GM19238 (cell line): ENCODE measurements at regions not wholly inside any gene's neighbourhood (a gene's known extent, or its start where the extent isn't known, plus 50 kb on each side); places are given as distances from the start of the nearest gene placed in this dataset.

ENCODE experiments used
- DNase-seq: peaks from one replicate; pipeline ENCODE4 v3.0.0; 2011; ENCODE audit warnings: low spot score; ENCODE audit not compliant: insufficient read length

DNA sequence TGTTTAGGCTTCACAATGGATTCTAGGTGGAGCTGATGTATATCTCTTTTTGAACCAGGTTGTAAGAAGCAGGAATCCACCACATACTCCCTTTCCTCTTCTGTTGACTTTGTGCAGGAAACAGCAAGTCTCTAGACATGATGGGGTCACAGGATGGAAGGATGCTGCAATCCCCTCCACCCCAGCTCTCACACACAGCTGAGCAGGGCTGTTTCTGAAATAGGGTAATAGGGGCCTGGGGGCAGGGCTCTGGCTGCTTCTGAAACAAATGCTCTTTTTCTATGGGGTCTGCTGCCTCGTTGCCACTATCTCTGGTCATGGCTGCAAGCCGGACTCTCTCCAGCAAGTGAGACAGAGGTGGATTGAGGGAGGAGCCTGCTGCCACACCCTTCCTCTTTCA, 148.9 kb downstream of the SOX11 start:
- no peak for DNase-seq

DNA sequence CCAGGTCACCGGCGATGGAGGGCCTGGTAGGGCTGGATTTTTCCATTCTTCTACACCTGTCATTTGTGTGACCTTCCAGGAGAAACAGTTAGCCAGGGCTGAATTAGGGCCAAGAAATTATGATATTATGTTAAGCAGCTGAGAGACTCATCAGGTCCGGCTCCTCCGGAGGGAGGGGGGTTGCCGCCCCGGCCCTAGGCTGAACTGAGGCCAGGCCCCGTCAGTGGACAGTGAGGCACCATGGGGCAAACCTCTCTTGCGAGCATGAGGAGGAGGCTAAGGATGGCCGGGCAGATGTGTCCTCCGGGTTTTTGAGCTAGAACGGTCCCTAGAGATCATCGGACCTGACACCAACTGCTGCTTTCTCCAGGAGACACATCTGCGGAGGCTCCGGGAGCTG, 150.1 kb downstream of the SOX11 start:
- no peak for DNase-seq

DNA sequence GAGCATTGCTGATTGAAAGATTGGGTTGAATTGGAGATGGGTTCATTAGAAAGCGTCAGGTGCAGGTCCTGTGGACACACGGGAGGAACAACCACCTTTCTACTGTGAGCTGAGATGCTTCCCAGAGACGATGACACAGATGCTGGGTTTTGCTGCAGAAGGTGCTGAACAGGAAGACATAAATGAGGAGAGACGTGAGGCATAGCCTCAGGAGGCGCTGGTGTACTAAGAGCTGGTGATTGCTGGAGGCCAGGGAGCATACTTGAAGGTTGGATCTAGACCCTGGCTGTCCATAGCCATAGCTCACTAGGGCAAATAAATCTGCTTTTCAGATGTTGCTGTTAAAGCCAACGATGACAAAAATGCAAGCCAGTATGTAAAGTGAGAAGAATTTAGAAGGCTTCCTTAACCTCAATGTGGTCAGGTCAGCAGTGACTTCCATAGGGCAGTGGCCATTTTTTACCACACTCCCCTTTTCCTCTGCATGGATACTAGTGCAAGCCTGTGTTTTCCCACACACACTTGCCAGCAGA, 153.7 kb downstream of the SOX11 start:
- DNase-seq = no peak

DNA sequence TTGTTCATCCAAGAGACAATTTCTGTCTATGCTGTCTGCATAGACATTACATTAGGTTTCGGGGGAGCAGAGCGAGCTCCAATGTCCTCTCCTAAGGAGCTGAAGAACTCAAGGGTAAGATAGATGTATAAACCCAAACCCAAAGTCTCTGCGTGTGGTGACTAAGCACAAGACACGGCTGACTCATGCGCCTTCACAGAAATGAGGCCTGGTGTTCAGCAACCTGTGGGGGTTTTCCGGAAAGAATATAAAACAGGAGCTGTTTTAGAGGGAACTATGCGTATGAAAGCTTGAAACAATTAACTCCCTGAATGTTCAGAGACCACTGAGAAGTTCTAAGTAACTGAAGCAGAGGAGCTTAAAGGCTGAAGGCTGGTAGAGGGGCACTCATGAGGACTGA, 154.7 kb downstream of the SOX11 start:
- no peak for DNase-seq

DNA sequence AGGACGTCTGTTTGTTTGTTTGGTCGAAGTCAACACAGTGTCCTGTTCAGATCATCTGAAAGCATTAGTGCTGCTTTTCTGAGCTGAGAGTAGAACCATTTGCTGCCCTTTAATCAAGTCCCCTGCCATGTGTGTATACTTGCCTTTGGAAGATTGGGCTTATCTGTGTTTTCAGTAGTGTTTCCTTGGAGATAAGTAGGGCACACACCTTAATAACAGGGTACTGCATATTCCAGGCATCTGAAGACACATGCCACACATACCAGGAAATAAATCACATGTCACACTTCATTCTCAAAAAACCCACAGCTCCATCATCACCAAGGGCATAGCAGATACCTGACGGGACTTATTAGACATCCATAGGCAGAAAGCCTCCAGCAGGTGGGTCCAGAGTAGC, 157.4 kb downstream of the SOX11 start:
- DNase-seq = no peak

DNA sequence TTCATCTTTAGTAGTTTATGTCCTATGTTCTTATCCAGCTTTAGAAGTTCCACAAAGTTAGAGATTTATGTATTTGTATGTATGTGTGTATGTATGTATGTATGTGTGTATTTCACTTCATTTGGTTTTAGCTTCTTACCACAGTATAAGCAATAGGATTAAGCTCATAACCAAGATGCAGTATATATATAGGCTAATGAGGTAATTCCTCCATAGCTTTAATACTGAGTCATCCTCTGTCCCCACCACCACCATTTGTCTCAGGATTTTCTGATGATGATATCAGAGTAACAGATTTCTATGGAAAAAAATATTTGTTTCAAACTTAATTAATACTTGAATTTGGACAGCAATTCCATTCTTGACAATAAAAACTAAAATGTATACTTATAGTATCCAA, 159.2 kb downstream of the SOX11 start:
- DNase-seq = no peak

DNA sequence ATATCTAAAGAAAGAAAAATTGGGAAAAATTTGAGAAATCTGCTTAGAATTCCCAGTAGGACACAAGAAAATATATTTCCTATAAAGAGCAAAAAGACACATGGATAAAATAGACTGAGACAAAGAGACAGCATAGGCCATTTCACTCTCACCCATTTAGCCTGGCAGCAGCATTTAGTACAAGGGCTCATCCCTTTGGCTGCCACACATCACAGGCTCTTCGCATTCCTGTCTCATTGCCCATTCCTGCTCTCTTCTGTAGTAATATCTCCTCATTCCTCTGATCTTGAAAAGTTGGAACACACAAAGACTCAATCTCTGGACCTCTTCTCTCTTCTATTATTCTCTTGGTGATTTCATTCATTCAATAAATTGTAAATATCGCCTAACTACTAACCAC, 162.6 kb downstream of the SOX11 start:
- DNase-seq = no peak

DNA sequence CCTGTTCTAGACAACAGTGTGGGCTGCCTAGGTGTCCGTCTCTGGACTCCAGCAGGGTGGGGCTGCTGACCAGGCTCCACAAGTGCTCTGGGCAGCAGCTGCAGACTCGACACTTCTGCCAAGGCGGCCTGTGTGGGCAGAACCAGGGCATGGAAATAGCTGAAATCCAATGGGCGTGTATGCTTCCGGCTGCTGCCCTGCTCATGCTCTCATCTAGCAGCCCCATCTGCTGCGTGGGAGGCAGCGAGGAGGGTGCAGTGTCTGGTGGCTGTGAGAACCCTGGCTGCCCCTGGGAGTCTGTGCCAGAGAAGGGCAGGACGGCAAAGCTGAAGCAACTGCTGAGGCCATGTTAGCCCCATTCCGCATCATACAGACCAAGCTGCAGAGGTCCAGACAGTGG, 174.9 kb downstream of the SOX11 start:
- no peak for DNase-seq

DNA sequence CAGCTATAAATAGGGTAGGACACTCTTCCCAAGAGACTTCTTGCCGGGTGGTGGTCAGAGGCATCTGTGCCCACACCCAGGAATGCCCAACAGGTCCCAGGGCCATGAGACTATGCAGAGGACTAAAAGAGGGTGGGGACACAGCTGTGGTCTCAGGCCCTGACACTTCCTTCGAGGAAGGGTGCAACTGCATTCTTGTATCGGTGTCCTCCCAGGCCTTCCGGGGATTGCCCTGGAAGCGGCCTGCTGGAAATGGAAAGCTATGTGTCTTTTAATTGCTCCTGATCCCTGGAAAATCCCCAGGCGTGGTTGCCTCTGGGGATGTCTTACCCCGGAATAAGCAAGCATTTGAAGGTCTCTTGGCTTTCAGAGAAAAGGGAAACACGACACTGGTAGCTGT, 176.7 kb downstream of the SOX11 start:
- no peak for DNase-seq

DNA sequence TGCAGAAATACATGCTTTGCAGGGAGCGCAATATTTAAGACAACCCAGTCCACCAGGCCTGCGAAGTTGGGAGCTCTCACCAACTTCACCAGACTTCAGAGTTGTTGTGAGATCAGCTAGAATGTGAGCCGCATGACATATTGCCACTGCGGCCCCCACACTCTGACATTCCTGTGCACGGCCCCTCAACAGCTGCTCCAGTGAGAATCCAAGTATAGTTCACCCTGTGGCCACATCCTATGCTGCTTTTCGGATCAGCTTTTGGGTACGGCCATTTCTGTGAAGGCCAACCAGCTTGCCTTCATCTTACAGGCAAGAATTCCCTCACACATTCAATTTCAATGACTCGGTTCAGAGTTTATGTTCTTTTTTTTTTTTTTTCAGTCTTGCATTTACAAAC, 177.8 kb downstream of the SOX11 start:
- DNase-seq = no peak

DNA sequence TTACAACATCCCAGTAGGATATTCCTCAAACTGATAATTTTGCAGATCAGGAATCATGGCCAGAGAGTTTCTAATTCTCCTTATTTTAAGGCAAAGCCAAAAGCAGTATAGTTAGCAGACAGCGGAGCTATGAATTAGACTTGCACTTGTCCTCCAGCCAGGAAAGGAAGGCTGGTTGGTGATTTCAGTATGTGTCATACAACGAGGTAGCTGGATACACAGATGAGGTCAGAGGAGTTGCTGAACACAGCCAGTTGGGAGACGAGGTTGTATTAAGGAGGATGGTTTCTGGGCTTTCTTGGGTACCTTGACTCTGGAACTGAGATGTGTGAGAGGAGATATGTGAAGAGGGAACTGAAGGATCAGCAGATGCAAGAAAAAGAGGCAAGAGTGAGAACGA, 185.2 kb downstream of the SOX11 start:
- DNase-seq = no peak

DNA sequence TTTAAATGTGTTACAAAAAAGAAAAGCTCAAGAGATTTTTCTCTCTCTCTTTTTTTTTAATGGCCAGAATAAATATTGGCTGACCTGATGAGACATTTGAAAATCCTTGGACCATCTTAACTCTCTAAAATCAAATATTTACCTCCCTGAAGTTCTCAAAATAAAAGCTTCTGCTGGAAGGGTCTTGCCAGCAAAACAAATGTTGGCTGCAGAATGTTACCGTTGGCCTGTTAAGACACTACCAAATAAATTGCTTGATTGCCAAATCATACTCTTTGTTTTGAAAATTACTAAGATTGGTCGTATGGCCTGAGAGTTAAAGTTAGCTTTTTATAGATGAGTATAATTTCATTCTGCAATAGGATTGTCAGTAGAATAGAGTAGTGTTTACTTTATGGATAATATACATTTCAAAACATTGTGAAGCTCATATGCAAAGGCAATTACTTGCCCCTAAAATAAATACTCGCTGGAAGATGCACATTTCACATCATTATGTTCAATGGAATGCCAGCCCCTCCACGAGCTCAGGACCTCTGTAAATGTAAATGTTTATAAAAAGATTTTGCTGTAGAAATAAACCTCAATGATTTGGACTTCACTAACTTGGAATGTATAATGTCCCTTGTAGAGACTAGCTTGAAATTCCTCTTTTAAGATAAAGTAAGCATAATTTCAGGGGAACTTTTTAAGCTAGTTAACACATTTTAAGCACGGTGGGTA, 193.4 kb downstream of the SOX11 start:
- DNase-seq = no peak

DNA sequence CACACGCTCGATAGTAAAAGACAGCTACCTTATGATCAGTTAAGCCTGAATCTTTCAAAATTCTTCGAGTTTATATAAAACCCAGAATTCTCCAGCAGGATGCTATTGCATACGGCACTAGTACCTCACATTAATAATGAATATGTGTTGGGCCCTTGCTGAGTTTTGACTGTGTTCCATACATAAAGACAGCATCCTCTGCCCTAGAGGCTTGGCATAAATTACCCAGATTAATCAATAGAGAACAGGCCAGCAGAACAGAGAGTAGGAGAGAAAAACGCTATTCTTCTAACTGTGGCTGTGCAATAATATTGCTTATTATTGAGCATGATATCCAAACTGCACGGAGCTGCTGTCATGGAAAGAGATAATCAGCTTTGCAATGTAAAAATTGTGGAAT, 194.3 kb downstream of the SOX11 start:
- no peak for DNase-seq

DNA sequence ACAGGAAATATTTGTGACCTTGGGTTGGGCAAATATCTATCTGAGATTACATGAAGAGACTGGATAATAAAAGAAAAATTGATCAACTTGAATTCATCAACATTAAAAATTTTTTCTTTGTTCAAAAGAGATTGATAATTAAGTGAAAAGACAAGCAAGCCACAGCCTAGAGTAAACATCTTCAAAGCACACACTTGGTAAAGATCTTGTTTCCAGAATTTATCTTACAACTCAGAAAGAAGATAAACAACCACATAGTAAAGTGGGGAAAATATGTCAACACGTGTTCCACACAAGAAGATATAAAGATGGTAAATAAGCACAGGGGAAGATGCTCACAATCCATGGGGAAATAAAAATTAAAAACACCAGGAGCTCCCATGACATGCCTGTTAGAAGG, 195.9 kb downstream of the SOX11 start:
- DNase-seq = no peak

DNA sequence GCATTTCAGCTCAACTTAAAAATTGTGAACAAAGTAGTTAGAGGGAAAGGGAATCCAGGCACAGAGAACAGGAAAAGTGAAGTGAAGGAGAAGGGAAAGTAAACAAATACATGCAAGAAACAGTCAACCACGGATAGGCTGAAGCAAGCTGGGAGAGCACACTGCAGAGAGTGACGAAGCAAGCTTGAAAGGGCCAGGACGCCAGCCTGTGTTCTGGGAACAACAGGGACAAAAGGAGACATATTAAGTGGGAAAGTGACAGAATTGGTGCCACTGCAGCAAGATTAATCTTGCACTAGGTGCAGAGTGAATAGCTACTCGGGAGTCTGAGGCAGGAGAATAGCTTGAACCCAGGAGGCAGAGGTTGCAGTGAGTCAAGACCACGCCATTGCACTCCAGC, 197.3 kb downstream of the SOX11 start:
- no peak for DNase-seq

DNA sequence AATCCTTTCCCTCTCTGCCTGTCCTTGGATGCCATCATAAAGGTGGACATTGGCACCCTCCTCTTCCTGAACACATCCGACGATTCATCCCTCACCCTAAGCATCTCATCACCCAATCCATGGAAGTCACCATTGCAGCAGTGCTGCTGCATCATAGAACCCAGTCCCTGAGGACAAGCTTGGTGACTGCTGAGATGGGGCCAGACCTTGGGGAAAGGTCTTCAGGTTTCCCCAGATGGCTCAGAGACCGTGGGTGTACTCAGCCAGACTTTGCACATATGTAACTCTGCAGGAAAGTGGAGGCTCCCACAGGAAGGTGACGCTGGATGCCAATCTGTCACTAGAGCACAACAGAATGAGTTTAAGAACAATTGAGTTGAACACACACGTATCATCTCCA, 202.2 kb downstream of the SOX11 start:
- no peak for DNase-seq

DNA sequence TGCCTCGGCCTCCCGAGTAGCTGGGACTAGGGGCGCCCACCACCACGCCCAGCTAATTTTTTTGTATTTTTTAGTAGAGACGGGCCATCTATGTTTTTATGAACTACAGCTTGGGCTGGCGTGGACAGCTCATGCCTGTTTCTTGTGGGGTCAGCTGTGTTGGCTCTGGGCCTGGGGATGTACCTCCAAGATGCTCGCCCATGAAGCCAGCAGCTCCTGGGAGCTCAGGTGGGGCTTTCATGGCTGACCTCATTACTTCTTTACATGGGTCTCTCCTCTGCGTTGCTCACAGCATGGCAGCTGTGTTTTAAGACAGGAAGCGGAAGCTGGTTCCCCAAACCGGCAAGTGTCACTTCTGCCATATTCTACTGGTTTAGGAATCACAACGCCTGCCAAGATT, 203.1 kb downstream of the SOX11 start:
- no peak for DNase-seq

DNA sequence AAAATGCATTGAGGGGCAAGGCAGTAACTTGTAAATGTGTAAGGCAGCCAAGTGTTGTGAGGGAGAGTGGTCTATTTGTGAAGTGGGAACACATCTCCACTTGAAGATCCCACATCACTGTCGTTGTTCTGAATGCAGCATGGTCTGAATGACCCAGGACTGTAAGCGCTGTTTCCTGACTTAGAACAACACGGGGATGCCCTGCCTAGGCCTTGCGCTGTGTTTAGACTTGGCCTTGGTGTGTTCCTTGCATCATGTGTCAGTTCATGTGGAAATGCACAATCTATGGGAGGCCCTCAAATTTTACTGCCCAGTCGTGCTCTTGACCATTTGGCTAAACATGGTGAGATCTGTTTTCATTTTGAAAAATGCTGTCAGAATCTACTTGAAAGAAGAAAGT, 205.1 kb downstream of the SOX11 start:
- no peak for DNase-seq

DNA sequence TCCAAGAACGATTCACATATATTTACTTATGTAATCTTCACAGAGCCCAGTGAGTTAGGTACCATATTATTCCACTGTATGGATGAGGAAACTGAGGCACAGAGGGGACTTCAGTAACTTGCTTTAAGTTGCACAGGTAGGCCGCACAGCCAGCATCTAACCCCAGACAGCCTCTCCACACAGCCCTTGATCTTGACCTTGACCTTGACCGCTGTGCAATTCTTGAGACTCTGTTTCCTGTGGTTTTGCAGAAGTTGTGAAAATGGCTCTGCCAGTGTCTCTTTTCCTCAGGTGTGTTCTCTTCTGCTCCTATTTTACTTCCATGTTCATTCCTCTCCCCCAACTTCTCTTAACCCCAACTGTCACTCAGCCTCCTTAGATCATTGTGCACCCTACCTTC, 206.5 kb downstream of the SOX11 start:
- DNase-seq = no peak

DNA sequence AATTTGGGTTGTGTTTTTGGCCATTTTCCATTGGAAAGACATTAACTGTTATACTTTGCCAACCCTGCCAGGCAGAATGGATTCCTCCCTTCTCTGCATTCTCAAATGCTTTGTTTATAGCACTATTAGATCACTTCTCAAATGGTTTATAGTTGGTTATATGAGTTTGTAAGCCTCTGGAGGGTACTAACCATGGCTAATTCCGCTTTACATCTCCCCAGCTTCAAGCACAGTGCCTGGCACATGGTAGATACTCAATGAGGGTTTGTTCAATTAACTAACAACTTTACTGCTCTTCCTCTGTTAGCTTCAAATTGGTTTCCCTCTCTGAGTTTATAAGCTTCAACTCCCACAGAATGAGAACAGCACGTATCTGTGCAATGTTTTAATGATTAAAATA, 213.5 kb downstream of the SOX11 start:
- DNase-seq = no peak

DNA sequence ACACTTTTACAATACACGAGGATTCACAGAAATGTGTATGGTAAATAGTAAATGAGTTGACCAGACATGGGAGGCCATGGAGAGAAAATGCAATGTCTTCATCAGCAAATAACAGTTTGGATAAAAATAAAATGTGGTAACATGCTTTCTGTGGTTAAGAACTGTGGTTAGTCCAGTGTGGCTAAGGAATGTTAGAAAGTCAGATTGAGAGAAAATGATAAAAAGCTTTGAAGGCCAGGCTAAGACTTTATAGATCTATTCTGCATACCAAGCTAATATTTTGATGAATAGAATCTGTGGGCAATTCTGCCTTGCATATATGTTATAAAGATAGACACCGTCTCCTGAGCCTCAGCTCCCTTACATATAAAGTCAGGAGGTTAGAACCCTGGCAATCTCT, 215.9 kb downstream of the SOX11 start:
- DNase-seq = no peak

DNA sequence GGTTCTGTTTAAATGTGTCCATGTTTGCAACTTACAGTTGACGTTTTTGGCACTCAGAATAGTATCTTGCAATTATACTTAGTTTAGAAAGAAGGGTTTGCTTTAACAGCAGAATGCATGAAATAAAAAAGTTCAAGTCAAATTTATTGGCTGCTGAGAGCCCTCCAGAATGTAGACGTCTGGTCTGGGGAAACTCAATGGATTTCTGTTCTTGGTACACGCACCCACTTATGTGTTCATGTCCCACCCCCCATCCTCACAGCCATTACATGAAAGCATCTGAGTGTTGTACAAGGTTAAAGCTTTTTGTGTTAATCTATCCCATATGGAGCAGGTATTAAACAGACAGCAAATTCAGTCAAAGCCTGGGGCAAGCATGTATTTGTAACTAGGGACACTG, 219.5 kb downstream of the SOX11 start:
- DNase-seq = no peak

DNA sequence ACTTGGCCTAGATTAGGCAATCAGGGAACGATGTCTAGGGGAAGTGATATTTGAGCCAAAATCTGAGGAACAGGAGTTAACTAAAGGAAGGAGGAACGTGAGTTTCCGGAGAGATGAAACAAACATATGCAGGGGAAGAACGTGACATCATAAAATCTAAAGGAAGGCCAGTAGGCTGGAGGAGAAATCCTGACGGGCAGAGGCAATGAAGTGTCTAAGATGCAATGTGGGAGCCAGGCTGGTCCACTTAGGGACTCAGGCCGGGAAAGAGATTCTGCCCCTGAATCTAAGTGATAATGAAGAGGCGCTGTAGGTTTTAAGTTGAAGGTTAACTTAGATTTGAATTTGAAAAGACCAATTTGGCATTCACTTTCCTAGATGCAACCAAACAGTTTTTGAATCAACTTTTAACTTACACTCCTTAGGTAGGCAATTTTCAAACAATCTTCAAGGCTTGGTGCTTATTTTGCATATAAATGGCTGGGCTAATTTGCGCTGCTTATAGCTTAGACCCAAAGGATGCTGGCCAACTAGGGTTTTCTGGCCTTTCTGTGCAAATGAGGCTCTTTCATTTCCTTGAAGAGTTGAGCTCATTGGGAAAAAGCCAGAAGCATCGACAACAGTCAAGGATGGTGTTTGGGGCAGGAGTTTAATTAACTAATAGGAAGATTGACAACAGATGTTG, 221.7 kb downstream of the SOX11 start:
- DNase-seq = no peak
